PFSK-1 (cell line): ENCODE measurements at regions not wholly inside any gene's neighbourhood (a gene's known extent, or its start where the extent isn't known, plus 50 kb on each side); places are given as distances from the start of the nearest gene placed in this dataset.
A peak's percentile ranks its signal among the peaks of the same experiment; 100 is the strongest.

Experiments used
- FOXP2 ChIP-seq: optimal IDR thresholded peaks from 2 replicates; pipeline ENCODE3; 2011; ENCODE audit warnings: borderline replicate concordance, control low read depth, inconsistent platforms; ENCODE audit not compliant: insufficient read depth; ENCODE audit errors: extremely low read length, extremely low read depth
- POLR2AphosphoS5 ChIP-seq: IDR thresholded peaks from 2 replicates; pipeline ENCODE4 v1.6.1; 2012; ENCODE audit warnings: low read depth, mild to moderate bottlenecking, control low read depth, low read length, moderate library complexity
- SIN3A ChIP-seq: IDR thresholded peaks from 2 replicates; pipeline ENCODE4 v1.6.1; 2012; ENCODE audit warnings: mild to moderate bottlenecking, low read length, moderate library complexity, borderline replicate concordance; ENCODE audit not compliant: insufficient read depth
- TAF1 ChIP-seq: IDR thresholded peaks from 2 replicates; pipeline ENCODE4 v1.6.1; 2012; ENCODE audit warnings: low read length, control low read depth, borderline replicate concordance; ENCODE audit not compliant: insufficient read depth
- TF ChIP-seq, protein P1 (sequence below), 2 experiments: IDR thresholded peaks; 2 replicates each; pipeline versions ENCODE4 v1.6.1 to v1.8.0; 2011 to 2012; ENCODE audit warnings: low read depth in 2 of 2, low read length in 2 of 2, control low read depth in 1 of 2, inconsistent platforms in 1 of 2, mild to moderate bottlenecking in 1 of 2, moderate library complexity in 1 of 2; ENCODE audit not compliant: insufficient read depth in 1 of 2

DNA sequence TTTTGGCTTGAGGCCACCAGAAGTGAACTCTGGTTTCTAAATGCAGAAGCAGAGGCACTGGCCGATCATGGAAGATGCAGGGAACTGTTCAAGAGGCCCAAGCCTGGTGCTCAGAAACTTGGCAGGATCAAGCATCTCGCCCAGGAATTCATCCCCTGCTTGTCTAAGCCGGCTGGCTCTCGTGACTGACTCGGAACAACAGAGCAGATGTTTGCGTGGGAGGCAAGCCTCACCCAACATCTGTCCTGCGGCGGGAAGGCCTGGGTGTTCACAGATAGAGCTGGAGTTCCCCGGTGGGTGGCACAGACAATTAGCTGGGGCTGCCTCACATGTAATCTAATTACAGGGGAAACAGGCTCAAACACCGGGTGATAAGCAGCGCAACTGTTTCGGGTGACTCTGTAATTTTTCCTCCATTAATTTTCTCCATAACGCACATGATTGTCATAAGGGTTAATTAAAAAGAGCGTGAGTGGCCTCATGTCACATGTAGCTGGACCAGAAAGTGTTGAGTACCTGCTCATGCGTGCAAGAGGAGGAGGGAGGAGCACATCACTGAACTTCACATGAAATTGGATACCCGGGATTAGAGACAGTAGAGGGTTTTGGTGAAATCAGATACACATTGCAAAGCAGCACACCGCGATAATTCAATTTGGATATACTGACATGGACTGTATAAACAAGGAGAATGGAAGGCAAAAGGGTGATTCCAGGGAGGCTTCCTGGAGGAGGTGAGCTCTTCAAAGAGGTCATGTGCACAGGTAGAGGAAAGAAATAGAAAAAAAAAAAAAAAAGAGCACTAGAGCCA is 180.0 kb downstream of the ETS2 start:
- TF ChIP-seq FOXP2 (peak; percentile 99), POLR2AphosphoS5 (no peak), TAF1 (no peak)
- TF ChIP-seq, protein P1, sequence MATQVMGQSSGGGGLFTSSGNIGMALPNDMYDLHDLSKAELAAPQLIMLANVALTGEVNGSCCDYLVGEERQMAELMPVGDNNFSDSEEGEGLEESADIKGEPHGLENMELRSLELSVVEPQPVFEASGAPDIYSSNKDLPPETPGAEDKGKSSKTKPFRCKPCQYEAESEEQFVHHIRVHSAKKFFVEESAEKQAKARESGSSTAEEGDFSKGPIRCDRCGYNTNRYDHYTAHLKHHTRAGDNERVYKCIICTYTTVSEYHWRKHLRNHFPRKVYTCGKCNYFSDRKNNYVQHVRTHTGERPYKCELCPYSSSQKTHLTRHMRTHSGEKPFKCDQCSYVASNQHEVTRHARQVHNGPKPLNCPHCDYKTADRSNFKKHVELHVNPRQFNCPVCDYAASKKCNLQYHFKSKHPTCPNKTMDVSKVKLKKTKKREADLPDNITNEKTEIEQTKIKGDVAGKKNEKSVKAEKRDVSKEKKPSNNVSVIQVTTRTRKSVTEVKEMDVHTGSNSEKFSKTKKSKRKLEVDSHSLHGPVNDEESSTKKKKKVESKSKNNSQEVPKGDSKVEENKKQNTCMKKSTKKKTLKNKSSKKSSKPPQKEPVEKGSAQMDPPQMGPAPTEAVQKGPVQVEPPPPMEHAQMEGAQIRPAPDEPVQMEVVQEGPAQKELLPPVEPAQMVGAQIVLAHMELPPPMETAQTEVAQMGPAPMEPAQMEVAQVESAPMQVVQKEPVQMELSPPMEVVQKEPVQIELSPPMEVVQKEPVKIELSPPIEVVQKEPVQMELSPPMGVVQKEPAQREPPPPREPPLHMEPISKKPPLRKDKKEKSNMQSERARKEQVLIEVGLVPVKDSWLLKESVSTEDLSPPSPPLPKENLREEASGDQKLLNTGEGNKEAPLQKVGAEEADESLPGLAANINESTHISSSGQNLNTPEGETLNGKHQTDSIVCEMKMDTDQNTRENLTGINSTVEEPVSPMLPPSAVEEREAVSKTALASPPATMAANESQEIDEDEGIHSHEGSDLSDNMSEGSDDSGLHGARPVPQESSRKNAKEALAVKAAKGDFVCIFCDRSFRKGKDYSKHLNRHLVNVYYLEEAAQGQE (IDR thresholded peaks at IDR 0.05; ENCODE audit: insufficient read depth in 1 of 2, low read depth in 2 of 2, low read length in 2 of 2): no peak

DNA sequence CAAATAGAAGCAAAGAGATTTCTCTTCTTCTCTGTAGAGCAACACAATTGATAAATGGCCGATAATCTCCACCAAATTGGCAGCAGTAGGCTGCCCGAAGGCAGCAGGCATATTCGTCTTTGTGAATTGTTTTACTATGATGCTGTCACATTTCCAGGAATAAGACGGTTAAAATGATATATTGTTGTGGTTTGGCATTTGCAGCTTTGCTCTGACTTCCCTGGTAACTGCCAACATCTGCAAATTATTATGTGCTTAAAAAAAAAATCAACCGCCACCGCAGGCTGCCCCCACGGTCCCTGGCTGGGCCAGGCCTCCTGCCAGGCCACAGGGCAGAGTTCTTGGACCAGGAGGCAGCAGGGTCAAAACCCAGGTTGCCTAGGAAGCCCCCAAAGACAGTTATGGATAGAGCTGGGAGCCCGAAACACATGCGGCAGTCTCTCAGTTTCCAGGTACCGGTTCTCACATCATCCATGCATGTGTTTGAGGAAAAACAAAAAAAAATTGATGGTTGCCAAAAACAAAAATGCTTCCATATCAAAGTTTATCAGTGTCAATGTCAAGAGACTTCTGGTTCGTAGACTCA is 179.3 kb downstream of the ETS2 start:
- TF ChIP-seq TAF1 (no peak), FOXP2 (peak; percentile 34)

DNA sequence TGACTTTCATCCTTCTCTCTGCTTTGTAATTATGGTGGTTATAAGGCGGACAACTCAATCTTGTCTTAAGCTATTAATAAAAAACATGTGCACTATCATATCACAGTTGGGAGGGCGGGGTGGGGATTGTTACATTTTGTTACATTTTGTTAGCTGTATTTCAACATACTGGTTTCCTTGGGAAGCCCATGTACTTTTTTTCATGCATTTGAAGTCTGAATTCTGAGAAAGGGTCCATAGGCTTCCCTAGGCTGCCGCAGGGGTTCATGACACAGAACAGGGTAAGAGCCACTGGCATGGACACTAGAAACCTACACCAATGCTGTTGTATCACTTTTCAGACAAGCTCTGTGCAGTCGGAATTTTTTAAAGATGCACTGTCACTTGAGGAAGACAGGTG is 178.8 kb downstream of the ETS2 start:
- TF ChIP-seq FOXP2: no peak
- TF ChIP-seq POLR2AphosphoS5: no peak
- no peak for TF ChIP-seq TAF1
- TF ChIP-seq, protein P1 (IDR thresholded peaks at IDR 0.05; ENCODE audit: insufficient read depth in 1 of 2, low read depth in 2 of 2, low read length in 2 of 2): no peak
- no peak for TF ChIP-seq SIN3A

DNA sequence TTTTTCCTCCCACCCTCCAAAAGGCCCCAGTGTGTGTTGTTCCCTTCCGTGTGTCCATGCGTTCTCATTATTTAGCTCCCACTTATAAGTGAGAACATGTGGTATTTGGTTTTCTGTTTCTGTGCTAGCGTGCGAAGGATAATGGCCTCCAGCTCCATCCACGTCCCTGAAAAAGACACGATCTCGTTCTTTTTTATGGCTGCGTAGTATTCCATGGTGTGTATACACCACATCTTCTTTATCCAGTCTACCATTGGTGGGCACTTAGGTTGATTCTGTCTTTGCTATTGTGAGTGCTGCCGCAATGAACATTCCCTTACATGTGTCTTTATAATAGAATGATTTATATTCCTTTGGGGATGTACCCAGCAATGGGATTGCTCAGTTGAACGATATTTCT is 177.8 kb downstream of the ETS2 start:
- TF ChIP-seq, protein P1 (IDR thresholded peaks at IDR 0.05; ENCODE audit: insufficient read depth in 1 of 2, low read depth in 2 of 2, low read length in 2 of 2): no peak
- no peak for TF ChIP-seq POLR2AphosphoS5
- no peak for TF ChIP-seq TAF1

DNA sequence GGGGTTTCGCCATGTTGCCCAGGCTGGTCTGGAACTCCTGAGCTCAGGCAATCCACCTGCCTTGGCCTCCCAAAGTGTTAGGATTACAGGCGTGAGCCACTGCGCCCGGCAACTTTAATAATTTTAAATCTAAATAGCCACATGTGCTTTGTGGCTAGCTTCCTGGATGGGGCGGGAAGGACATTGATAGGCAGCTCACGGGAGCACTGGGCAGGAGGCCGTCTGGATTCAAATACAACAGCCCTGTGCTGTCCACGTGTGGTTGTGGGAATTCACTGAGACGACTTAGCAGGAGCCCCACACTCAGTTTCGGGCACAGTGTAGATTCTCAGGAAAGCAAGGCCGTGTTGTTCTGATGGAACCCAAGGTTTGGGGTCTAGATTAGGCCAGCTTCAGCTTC is 177.1 kb downstream of the ETS2 start:
- no peak for TF ChIP-seq FOXP2
- TF ChIP-seq, protein P1 (IDR thresholded peaks at IDR 0.05; ENCODE audit: insufficient read depth in 1 of 2, low read depth in 2 of 2, low read length in 2 of 2): no peak
- no peak for TF ChIP-seq TAF1
- no peak for TF ChIP-seq SIN3A
